OCI-LY7 (cell line): ENCODE measurements at regions not wholly inside any gene's neighbourhood (a gene's known extent, or its start where the extent isn't known, plus 50 kb on each side); places are given as distances from the start of the nearest gene placed in this dataset.
"Not testable (repeated sequence)": the region's sequence is repeated elsewhere in the genome, so short reads cannot be mapped to it uniquely, and the experiment has no call there.

ENCODE experiments used
- BruUV-seq: library from RNA; stranded (reverse); fragments of 400-500 nt; replicated peaks from 2 replicates; lab custom pipeline; 2021; lab: Mats Ljungman, UMichigan
- CTCF ChIA-PET: fragments of 300-600 bp; sonication (Branson Sonifier 250); formaldehyde crosslinking; loops from one replicate; lab custom pipeline; 2022; ENCODE audit warnings: antibody characterized with exemption; ENCODE audit not compliant: unreplicated experiment; lab: Charles Lee
- POLR2A ChIA-PET: fragments of 300-600 bp; sonication (Branson Sonifier 250); formaldehyde crosslinking; loops from one replicate; lab custom pipeline; 2022; ENCODE audit warnings: antibody characterized with exemption; lab: Charles Lee
- DNase-seq: peaks from one replicate; pipeline ENCODE4 v3.0.0-alpha.2; 2015; ENCODE audit warnings: low spot score
- H2AFZ ChIP-seq: fragments of 200-600 bp; sonication (generic), shearing (Covaris generic); 2 replicates; pipeline ENCODE4 v1.6.1; 2014; ENCODE audit warnings: mild to moderate bottlenecking, antibody characterized with exemption, low read length, moderate library complexity
- H3K27ac ChIP-seq: fragments of 200-600 bp; sonication (generic); 2 replicates; pipeline ENCODE4 v1.5.1; 2014; ENCODE audit warnings: mixed run types, low read depth, mild to moderate bottlenecking, moderate library complexity, low read length, inconsistent platforms; ENCODE audit not compliant: poor library complexity, severe bottlenecking
- H3K36me3 ChIP-seq: fragments of 200-600 bp; sonication (generic); 2 replicates; pipeline ENCODE4 v1.6.1; 2014; ENCODE audit warnings: mild to moderate bottlenecking, antibody characterized with exemption, low read length, moderate library complexity, mixed read lengths; ENCODE audit not compliant: insufficient read depth
- H3K4me1 ChIP-seq: fragments of 200-600 bp; sonication (generic); 2 replicates; pipeline ENCODE4 v1.5.1; 2014; ENCODE audit warnings: mild to moderate bottlenecking, low read length; ENCODE audit not compliant: insufficient read depth, poor library complexity, severe bottlenecking
- H3K4me2 ChIP-seq: fragments of 200-600 bp; sonication (generic); 2 replicates; pipeline ENCODE4 v1.6.1; 2014; ENCODE audit warnings: mild to moderate bottlenecking, low read length
- H3K4me3 ChIP-seq: fragments of 200-600 bp; sonication (generic); 2 replicates; pipeline ENCODE4 v1.5.1; 2014; ENCODE audit warnings: mild to moderate bottlenecking, low read depth, low read length; ENCODE audit not compliant: poor library complexity, severe bottlenecking
- H3K79me2 ChIP-seq: fragments of 200-600 bp; sonication (generic); 2 replicates; pipeline ENCODE4 v1.6.1; 2016; ENCODE audit warnings: low read depth, mild to moderate bottlenecking, low read length, moderate library complexity, mixed read lengths; ENCODE audit not compliant: insufficient read depth
- H3K9me2 ChIP-seq: fragments of 200-600 bp; sonication (generic); 2 replicates; pipeline ENCODE4 v1.6.1; 2016; ENCODE audit warnings: mild to moderate bottlenecking, low read length, mixed read lengths; ENCODE audit not compliant: insufficient read depth
- H3K9me3 ChIP-seq: fragments of 200-600 bp; sonication (generic); 2 replicates; pipeline ENCODE4 v1.6.1; 2014; ENCODE audit warnings: mild to moderate bottlenecking, mixed run types, low read length, mixed read lengths
- H4K20me1 ChIP-seq: fragments of 200-600 bp; sonication (generic); 2 replicates; pipeline ENCODE4 v1.6.1; 2014; ENCODE audit warnings: mild to moderate bottlenecking, antibody characterized with exemption, low read length, moderate library complexity, mixed read lengths; ENCODE audit not compliant: insufficient read depth
- EZH2phosphoT487 ChIP-seq: fragments of 200-600 bp; sonication (generic); IDR thresholded peaks from 2 replicates; pipeline ENCODE4 v1.6.1; 2018; ENCODE audit warnings: low read depth, borderline replicate concordance, mild to moderate bottlenecking, mixed run types, antibody characterized with exemption, low read length, moderate library complexity, mixed read lengths
- intact Hi-C: fragments of 100-400 bp; cut with micrococcal nuclease; formaldehyde crosslinking; loops from one replicate; pipeline ENCODE4 v1.10.0; 2022; ENCODE audit not compliant: unreplicated experiment
- TF ChIP-seq, protein P1 (sequence below): fragments of 200-600 bp; sonication (generic); conservative IDR thresholded peaks from 2 replicates; pipeline ENCODE4 v1.5.1; 2014; ENCODE audit warnings: mild to moderate bottlenecking, antibody characterized with exemption, low read length, moderate library complexity, mixed read lengths

- no peaks in the 10 kb centered on the region for H3K79me2 ChIP-seq
- no peaks in the 10 kb centered on the region for H3K36me3 ChIP-seq
- CTCF ChIA-PET: no interaction called here
- TF ChIP-seq, protein P1, sequence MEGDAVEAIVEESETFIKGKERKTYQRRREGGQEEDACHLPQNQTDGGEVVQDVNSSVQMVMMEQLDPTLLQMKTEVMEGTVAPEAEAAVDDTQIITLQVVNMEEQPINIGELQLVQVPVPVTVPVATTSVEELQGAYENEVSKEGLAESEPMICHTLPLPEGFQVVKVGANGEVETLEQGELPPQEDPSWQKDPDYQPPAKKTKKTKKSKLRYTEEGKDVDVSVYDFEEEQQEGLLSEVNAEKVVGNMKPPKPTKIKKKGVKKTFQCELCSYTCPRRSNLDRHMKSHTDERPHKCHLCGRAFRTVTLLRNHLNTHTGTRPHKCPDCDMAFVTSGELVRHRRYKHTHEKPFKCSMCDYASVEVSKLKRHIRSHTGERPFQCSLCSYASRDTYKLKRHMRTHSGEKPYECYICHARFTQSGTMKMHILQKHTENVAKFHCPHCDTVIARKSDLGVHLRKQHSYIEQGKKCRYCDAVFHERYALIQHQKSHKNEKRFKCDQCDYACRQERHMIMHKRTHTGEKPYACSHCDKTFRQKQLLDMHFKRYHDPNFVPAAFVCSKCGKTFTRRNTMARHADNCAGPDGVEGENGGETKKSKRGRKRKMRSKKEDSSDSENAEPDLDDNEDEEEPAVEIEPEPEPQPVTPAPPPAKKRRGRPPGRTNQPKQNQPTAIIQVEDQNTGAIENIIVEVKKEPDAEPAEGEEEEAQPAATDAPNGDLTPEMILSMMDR: no peak
- no peak for TF ChIP-seq EZH2phosphoT487
- H4K20me1 ChIP-seq: no peaks in the 10 kb centered on the region
- H3K4me2 ChIP-seq: no peak overlapping the region
- POLR2A ChIA-PET: interaction anchor here (0.6 kb wide), 1 partner anchor 899 kb away, joined by 6 read pairs; no protein-coding TSS in a partner anchor
- H2AFZ ChIP-seq: no peak overlapping the region
- intact Hi-C loops: no loop called here
- H3K4me1 ChIP-seq: no peaks in the 10 kb centered on the region
- DNase-seq: no peak
- H3K27ac ChIP-seq: no peak overlapping the region
- no peaks in the 10 kb centered on the region for H3K9me2 ChIP-seq
- H3K9me3 ChIP-seq: no peaks in the 10 kb centered on the region
- no peak overlapping the region for H3K4me3 ChIP-seq
- no TSS peak for BruUV-seq
Observed at GRCh38 chr1:37372302-37372701, 102.1 kb upstream of the ZC3H12A start.

- intact Hi-C loops: no loop called here
- DNase-seq: no peak
- no peaks in the 10 kb centered on the region for H3K36me3 ChIP-seq
- TF ChIP-seq, protein P1: no peak
- no peak for TF ChIP-seq EZH2phosphoT487
- POLR2A ChIA-PET: no interaction called here
- H3K79me2 ChIP-seq: no peaks in the 10 kb centered on the region
- no peak overlapping the region for H3K4me2 ChIP-seq
- H3K9me2 ChIP-seq: no peaks in the 10 kb centered on the region
- H2AFZ ChIP-seq: no peak overlapping the region
- no peaks in the 10 kb centered on the region for H4K20me1 ChIP-seq
- H3K4me1 ChIP-seq: no peaks in the 10 kb centered on the region
- H3K27ac ChIP-seq: no peak overlapping the region
- no peak overlapping the region for H3K4me3 ChIP-seq
- CTCF ChIA-PET: no interaction called here
- BruUV-seq: no TSS peak
- H3K9me3 ChIP-seq: no peaks in the 10 kb centered on the region
Observed at GRCh38 chr1:37372711-37373110, 101.7 kb upstream of the ZC3H12A start.

DNA sequence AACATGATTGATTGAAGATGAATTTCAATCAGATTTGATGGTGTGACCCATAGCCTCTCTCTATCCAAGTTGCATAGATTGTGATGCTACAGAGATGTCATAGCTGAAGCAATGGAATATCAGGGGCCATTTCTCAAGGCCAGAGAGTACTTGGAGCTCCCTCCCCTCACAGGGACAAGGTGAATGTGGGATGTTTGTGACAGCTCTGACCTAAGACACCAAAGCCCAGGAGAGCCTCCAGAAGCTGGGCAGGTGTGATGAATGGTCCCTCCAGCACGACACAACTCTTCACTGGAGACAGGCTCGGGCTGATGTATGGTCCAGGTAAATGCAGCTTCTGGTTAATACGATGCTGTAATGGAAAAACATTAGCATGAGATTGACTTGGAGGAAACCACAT is 101.0 kb upstream of the ZC3H12A start:
- Histone ChIP-seq H3K4me2 (no peak overlapping the region), H3K79me2 (no peaks in the 10 kb centered on the region), H3K36me3 (no peaks in the 10 kb centered on the region), H2AFZ (no peak overlapping the region), H3K27ac (no peak overlapping the region), H4K20me1 (no peaks in the 10 kb centered on the region), H3K9me3 (no peaks in the 10 kb centered on the region), H3K4me3 (no peak overlapping the region), H3K9me2 (no peaks in the 10 kb centered on the region), H3K4me1 (no peaks in the 10 kb centered on the region)
- ChIA-PET CTCF (no interaction called here), POLR2A (no interaction called here)
- DNase-seq: no peak
- BruUV-seq: no TSS peak
- intact Hi-C loops: no loop called here
- TF ChIP-seq, protein P1: no peak
- no peak for TF ChIP-seq EZH2phosphoT487

GRCh38 chr1:37380546-37380945 is 93.8 kb upstream of the ZC3H12A start:
- DNase-seq, H3K27ac ChIP-seq, H3K4me2 ChIP-seq, H3K9me2 ChIP-seq, H3K9me3 ChIP-seq, H3K4me3 ChIP-seq, intact Hi-C loops, H3K4me1 ChIP-seq, H2AFZ ChIP-seq, H3K79me2 ChIP-seq, H3K36me3 ChIP-seq, CTCF ChIA-PET, POLR2A ChIA-PET, H4K20me1 ChIP-seq, BruUV-seq: not testable (repeated sequence)
